Thoracic aorta (tissue), 2 donors: ENCODE measurements at regions not wholly inside any gene's neighbourhood (a gene's known extent, or its start where the extent isn't known, plus 50 kb on each side); places are given as distances from the start of the nearest gene placed in this dataset.

Experiments used
- ATAC-seq: fragments of 150-250 bp; one replicate; pipeline ENCODE4 v1.8.0; 2017; ENCODE audit warnings: low read depth; ENCODE audit not compliant: insufficient number of reproducible peaks, low FRiP score
- DNase-seq: peaks from one replicate; pipeline ENCODE4 v3.0.0-alpha.2; 2020; ENCODE audit warnings: low spot score
- H3K27ac ChIP-seq, 2 donors: fragments of 200-600 bp; sonication (generic); 1 replicate in 1 of 2; 2 replicates in 1 of 2; pipeline ENCODE4 v1.5.1; 2016; ENCODE audit warnings: mild to moderate bottlenecking in 2 of 2, moderate library complexity in 2 of 2
- H3K27me3 ChIP-seq: fragments of 200-600 bp; sonication (generic); replicated peaks from 2 replicates; pipeline ENCODE4 v1.6.0; 2016; ENCODE audit warnings: mild to moderate bottlenecking; ENCODE audit not compliant: insufficient read depth
- H3K36me3 ChIP-seq: fragments of 200-600 bp; sonication (generic); one replicate; pipeline ENCODE4 v1.5.1; 2016
- H3K4me1 ChIP-seq, 2 donors: fragments of 200-600 bp; sonication (generic); 1 replicate in 1 of 2; 2 replicates in 1 of 2; pipeline versions ENCODE4 v1.5.1 to v1.6.0; 2016; ENCODE audit warnings: low read depth in 2 of 2, mild to moderate bottlenecking in 1 of 2; ENCODE audit not compliant: control insufficient read depth in 1 of 2
- H3K4me3 ChIP-seq: fragments of 200-600 bp; sonication (generic); 2 replicates; pipeline ENCODE4 v1.5.1; 2016; ENCODE audit warnings: mild to moderate bottlenecking
- H3K9me3 ChIP-seq: fragments of 200-600 bp; sonication (generic); 2 replicates; pipeline ENCODE4 v1.5.1; 2016
- CTCF ChIP-seq: fragments of 200-600 bp; sonication (generic); IDR thresholded peaks from one replicate; pipeline ENCODE4 v1.5.1; 2019; ENCODE audit warnings: antibody characterized with exemption

- TF ChIP-seq CTCF: no peak
- H3K9me3 ChIP-seq: no peaks in the 10 kb centered on the region
Measured at GRCh38 chr12:19614601-19615383, 175.5 kb downstream of the AEBP2 start.

GRCh38 chr12:19615384-19615725 lies 176.1 kb downstream of the AEBP2 start:
- Histone ChIP-seq H3K4me1 (no peaks in the 10 kb centered on the region), H3K9me3 (no peaks in the 10 kb centered on the region), H3K27ac (no peak overlapping the region), H3K4me3 (no peak overlapping the region), H3K36me3 (no peaks in the 10 kb centered on the region), H3K27me3 (no peaks in the 10 kb centered on the region)
- no peak for TF ChIP-seq CTCF
- DNase-seq (no peak), ATAC-seq (no peak)

More at GRCh38 chr12:19614601-19615383, 175.5 kb downstream of the AEBP2 start:
- Histone ChIP-seq H3K27me3 (no peaks in the 10 kb centered on the region), H3K4me3 (no peak overlapping the region), H3K4me1 (no peaks in the 10 kb centered on the region), H3K36me3 (no peaks in the 10 kb centered on the region), H3K27ac (no peak overlapping the region)
- ATAC-seq: no peak
- DNase-seq: no peak

- ATAC-seq: no peak
- TF ChIP-seq CTCF: no peak
- H3K27ac ChIP-seq: no peak overlapping the region
- H3K9me3 ChIP-seq: no peaks in the 10 kb centered on the region
- no peak overlapping the region for H3K4me3 ChIP-seq
- H3K4me1 ChIP-seq: no peaks in the 10 kb centered on the region
- no peaks in the 10 kb centered on the region for H3K36me3 ChIP-seq
- H3K27me3 ChIP-seq: no peaks in the 10 kb centered on the region
- no peak for DNase-seq
Measured at GRCh38 chr12:19616781-19617180, 177.5 kb downstream of the AEBP2 start.

- Histone ChIP-seq H3K27ac (no peak overlapping the region), H3K27me3 (no peaks in the 10 kb centered on the region), H3K36me3 (no peaks in the 10 kb centered on the region), H3K4me3 (no peak overlapping the region), H3K9me3 (no peaks in the 10 kb centered on the region), H3K4me1 (no peaks in the 10 kb centered on the region)
- DNase-seq: no peak
- no peak for ATAC-seq
- TF ChIP-seq CTCF: no peak
Measured at GRCh38 chr12:19620222-19620621, 180.9 kb downstream of the AEBP2 start.

GRCh38 chr12:19623751-19624399 lies 184.6 kb downstream of the AEBP2 start:
- DNase-seq (no peak), ATAC-seq (no peak)
- no peaks in the 10 kb centered on the region for H3K4me1 ChIP-seq
- H3K27me3 ChIP-seq: no peaks in the 10 kb centered on the region
- no peak overlapping the region for H3K4me3 ChIP-seq
- no peaks in the 10 kb centered on the region for H3K36me3 ChIP-seq
- no peak overlapping the region for H3K27ac ChIP-seq
- no peak for TF ChIP-seq CTCF
- H3K9me3 ChIP-seq: no peaks in the 10 kb centered on the region
